ENCODE measurements at regions not wholly inside any gene's neighbourhood (a gene's known extent, or its start where the extent isn't known, plus 50 kb on each side); places are given as distances from the start of the nearest gene placed in this dataset.

GRCh38 chr22:47687346-47687655 lies 924.9 kb downstream of the TBC1D22A start:
- no peak for TF ChIP-seq POLR2A (IDR thresholded peaks at IDR 0.05)
- TF ChIP-seq CTCF (IDR thresholded peaks at IDR 0.05): no peak

All from tibial nerve (tissue), 3 donors.